ENCODE measurements at regions not wholly inside any gene's neighbourhood (a gene's known extent, or its start where the extent isn't known, plus 50 kb on each side); places are given as distances from the start of the nearest gene placed in this dataset.

DNA sequence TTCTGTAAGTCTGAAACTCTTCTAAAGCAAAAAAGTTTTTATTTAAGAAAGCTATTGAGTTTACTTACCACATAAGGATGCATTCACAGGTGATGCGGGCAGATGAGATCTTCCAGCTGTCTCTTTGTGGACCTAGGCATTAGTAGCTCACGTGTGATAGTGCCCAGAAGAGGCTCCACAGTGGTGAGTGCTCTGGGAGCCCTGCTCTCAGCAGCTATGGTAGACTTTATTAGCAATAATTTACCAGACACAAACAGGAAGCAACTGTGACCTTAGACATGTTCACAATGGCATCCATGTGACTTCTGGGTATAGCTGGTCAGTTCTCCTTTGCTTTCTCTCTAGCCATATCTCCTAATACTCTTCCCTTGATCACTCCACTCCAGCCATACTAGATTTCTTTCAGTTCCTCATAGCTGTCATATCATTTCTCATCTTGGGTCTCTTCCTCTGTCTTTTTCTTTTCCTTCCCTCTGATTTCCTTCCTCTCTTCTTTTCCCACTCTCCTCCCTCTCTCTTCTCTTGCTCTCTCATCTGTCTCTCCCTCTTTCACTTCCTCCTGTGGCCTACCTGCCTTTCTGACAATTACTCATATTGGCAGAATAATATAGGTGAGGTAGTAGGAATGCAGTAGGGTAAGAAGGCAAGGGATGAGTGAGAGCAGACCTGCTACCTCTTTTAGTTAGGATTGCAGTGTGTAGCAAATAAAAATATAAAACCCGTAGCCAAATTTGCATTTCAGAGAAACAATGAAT, 75.2 kb upstream of the SCAF11 start:
- no peak for TF ChIP-seq ZNF274 (IDR thresholded peaks at IDR 0.05; ENCODE audit: low read depth, low read length)
- TF ChIP-seq YY1 (IDR thresholded peaks at IDR 0.05; ENCODE audit: insufficient read depth, insufficient read length) = no peak
